Stomach (tissue), 8 donors: ENCODE measurements at regions not wholly inside any gene's neighbourhood (a gene's known extent, or its start where the extent isn't known, plus 50 kb on each side); places are given as distances from the start of the nearest gene placed in this dataset.

Experiments
- DNase-seq, 2 donors: peaks; one replicate each; pipeline versions ENCODE4 v3.0.0 to v3.0.0-alpha.2; 2013 to 2019
- H3K27ac ChIP-seq, 5 donors: fragments of 200-600 bp in 4 of 5; sonication (generic) in 4 of 5; one replicate each; pipeline ENCODE4 v1.5.1; 2013 to 2019; ENCODE audit warnings: mild to moderate bottlenecking in 1 of 5, moderate library complexity in 1 of 5
- H3K27me3 ChIP-seq, 3 donors: fragments of 200-600 bp; sonication (generic); one replicate each; pipeline ENCODE4 v1.5.1; 2017 to 2019; ENCODE audit warnings: mixed run types in 1 of 3
- H3K36me3 ChIP-seq, 4 donors: fragments of 200-600 bp; sonication (generic); 1 replicate in 3 of 4; 2 replicates in 1 of 4; pipeline ENCODE4 v1.5.1; 2016 to 2019
- H3K4me1 ChIP-seq, 4 donors: fragments of 200-600 bp; sonication (generic); one replicate each; pipeline ENCODE4 v1.5.1; 2016 to 2019
- H3K4me3 ChIP-seq, 4 donors: fragments of 200-600 bp; sonication (generic) in 3 of 4; one replicate each; pipeline ENCODE4 v1.5.1; 2016 to 2019; ENCODE audit warnings: mild to moderate bottlenecking in 1 of 4
- H3K9me3 ChIP-seq, 4 donors: fragments of 200-600 bp; sonication (generic); one replicate each; pipeline ENCODE4 v1.5.1; 2016 to 2019
- CTCF ChIP-seq, 7 experiments: fragments of 450-650 bp in 4 of 7; fragments of 200-600 bp in 3 of 7; sonication (generic) in 3 of 7; IDR thresholded peaks; one replicate each; pipeline ENCODE4 v1.5.1; 2016 to 2019; ENCODE audit warnings: antibody characterized with exemption in 7 of 7, control low read depth in 2 of 7, mild to moderate bottlenecking in 1 of 7
- EP300 ChIP-seq: sonication (generic); formaldehyde crosslinking; IDR thresholded peaks from one replicate; pipeline ENCODE4 v1.6.1; 2017; ENCODE audit warnings: antibody characterized with exemption
- POLR2A ChIP-seq, 4 donors: fragments of 450-650 bp; IDR thresholded peaks; one replicate each; pipeline ENCODE4 v1.6.1; 2016; ENCODE audit warnings: antibody characterized with exemption in 4 of 4, control low read depth in 2 of 4, mild to moderate bottlenecking in 1 of 4, moderate library complexity in 1 of 4
- POLR2AphosphoS5 ChIP-seq, 3 donors: sonication (generic); formaldehyde crosslinking; IDR thresholded peaks; one replicate each; pipeline ENCODE4 v1.6.1; 2016; ENCODE audit warnings: antibody characterized with exemption in 3 of 3
- WGBS, 5 donors: extraction: QIAGEN DNeasy Blood & Tissue Kit in 3 of 5; methylation state at CpG; one replicate each; pipeline versions ENCODE4 v1.1.5 to v1.1.7; 2013 to 2018; 5-methylcytosine and 5-hydroxymethylcytosine counted together
- intact Hi-C: fragments of 100-400 bp; cut with DNase I; formaldehyde crosslinking; loops from one replicate; pipeline ENCODE4 v1.15.1; 2023; ENCODE audit warnings: low total_unique reads
- donor health status: healthy with polysubstance abuse.
- donor health status: Bipolar disorder and iron deficiency.
- donor health status: healthy.

DNA sequence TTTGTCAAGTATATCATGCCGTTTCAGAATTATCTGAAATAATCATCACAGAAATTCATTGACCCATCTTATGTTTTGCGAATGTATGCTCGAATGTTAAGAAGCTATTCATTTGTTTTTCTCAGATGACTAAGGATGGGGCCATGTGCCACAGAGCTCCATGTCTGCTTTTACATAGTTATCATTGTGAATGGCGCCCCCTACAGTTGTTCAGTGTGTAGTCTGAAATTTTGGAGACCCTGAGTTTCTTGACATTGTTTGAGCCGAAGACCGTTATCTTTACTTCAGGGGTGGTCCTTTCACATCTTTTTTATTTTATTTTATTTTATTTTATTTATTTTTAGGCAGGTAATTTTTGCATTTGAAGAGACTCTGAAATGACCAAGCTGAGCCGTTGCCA, 972.0 kb upstream of the RBFOX1 start:
- H3K9me3 ChIP-seq = peaks cover 0 to 26% (median 10%) of the 10 kb centered on the region in 4 donors
- no peaks in the 10 kb centered on the region for H3K4me1 ChIP-seq
- H3K27ac ChIP-seq = no peak overlapping the region
- H3K36me3 ChIP-seq = no peaks in the 10 kb centered on the region
- intact Hi-C loops = no loop called here
- no peak overlapping the region for H3K4me3 ChIP-seq
- TF ChIP-seq POLR2AphosphoS5 (IDR thresholded peaks at IDR 0.05) (no peak), EP300 (no peak), POLR2A (IDR thresholded peaks at IDR 0.05) (no peak), CTCF (IDR thresholded peaks at IDR 0.05) (no peak)
- DNase-seq = no peak
- H3K27me3 ChIP-seq = no peaks in the 10 kb centered on the region
- 79 to 89% (median 87%) methylated on average over 7 of the region's 7 CpGs for WGBS, 5 donors

DNA sequence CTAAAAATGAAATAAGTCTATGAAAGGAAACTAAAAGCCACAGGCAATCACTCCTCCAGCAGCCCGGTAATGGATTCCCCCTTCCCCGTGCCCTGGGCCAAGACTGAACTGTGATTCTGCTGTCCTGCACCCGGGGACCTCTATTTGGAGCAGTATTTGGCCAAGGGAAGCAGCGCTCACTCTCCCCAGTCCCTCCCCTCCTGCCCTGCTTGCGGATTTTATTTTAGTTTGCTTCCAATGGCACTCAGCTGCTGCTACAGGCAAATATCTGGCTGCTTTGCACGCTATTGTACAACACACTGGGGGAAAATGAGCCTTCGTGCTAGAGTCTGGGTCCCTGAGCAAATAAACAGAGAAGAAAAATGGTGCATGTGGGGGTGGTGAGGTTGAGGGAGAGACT, 975.7 kb upstream of the RBFOX1 start:
- H3K4me3 ChIP-seq = no peak overlapping the region
- no peaks in the 10 kb centered on the region for H3K4me1 ChIP-seq
- no peaks in the 10 kb centered on the region for H3K27me3 ChIP-seq
- no peaks in the 10 kb centered on the region for H3K36me3 ChIP-seq
- intact Hi-C loops = no loop called here
- H3K9me3 ChIP-seq = peaks cover 0 to 31% (median 14%) of the 10 kb centered on the region in 4 donors
- WGBS, 5 donors = 19 to 25% (median 21%) methylated on average over 7 of the region's 7 CpGs
- TF ChIP-seq POLR2AphosphoS5 (IDR thresholded peaks at IDR 0.05) = no peak
- no peak for TF ChIP-seq EP300
- no peak for TF ChIP-seq POLR2A (IDR thresholded peaks at IDR 0.05)
- TF ChIP-seq CTCF (IDR thresholded peaks at IDR 0.05) = no peak
- no peak for DNase-seq
- no peak overlapping the region for H3K27ac ChIP-seq

GRCh38 chr16:6349725-6350124, 982.9 kb upstream of the RBFOX1 start:
- Histone ChIP-seq H3K9me3 (peaks cover 0 to 31% (median 3%) of the 10 kb centered on the region in 4 donors), H3K27ac (no peak overlapping the region), H3K4me1 (no peaks in the 10 kb centered on the region), H3K36me3 (no peaks in the 10 kb centered on the region), H3K4me3 (no peak overlapping the region), H3K27me3 (no peaks in the 10 kb centered on the region)
- no peak for DNase-seq
- 52 to 78% (median 61%) methylated on average over 4 of the region's 4 CpGs for WGBS, 5 donors
- intact Hi-C loops = no loop called here
- TF ChIP-seq POLR2AphosphoS5 (IDR thresholded peaks at IDR 0.05) = no peak
- no peak for TF ChIP-seq POLR2A (IDR thresholded peaks at IDR 0.05)
- TF ChIP-seq EP300 = no peak
- no peak for TF ChIP-seq CTCF (IDR thresholded peaks at IDR 0.05)

- 87 to 96% (median 94%) methylated on average over 4 of the region's 4 CpGs for WGBS, 5 donors
- peaks cover 3 to 45% (median 9%) of the 10 kb centered on the region in 4 donors for H3K9me3 ChIP-seq
- no peak overlapping the region for H3K27ac ChIP-seq
- TF ChIP-seq POLR2AphosphoS5 (IDR thresholded peaks at IDR 0.05) (no peak), CTCF (IDR thresholded peaks at IDR 0.05) (no peak)
- no peaks in the 10 kb centered on the region for H3K27me3 ChIP-seq
- H3K36me3 ChIP-seq = no peaks in the 10 kb centered on the region
- no peak overlapping the region for H3K4me3 ChIP-seq
- intact Hi-C loops = no loop called here
- H3K4me1 ChIP-seq = no peaks in the 10 kb centered on the region
- DNase-seq = no peak
Observed at GRCh38 chr16:6345090-6345489, 987.6 kb upstream of the RBFOX1 start.
